ENCODE measurements at regions not wholly inside any gene's neighbourhood (a gene's known extent, or its start where the extent isn't known, plus 50 kb on each side); places are given as distances from the start of the nearest gene placed in this dataset.
"Not testable (repeated sequence)": the region's sequence is repeated elsewhere in the genome, so short reads cannot be mapped to it uniquely, and the experiment has no call there.

DNA sequence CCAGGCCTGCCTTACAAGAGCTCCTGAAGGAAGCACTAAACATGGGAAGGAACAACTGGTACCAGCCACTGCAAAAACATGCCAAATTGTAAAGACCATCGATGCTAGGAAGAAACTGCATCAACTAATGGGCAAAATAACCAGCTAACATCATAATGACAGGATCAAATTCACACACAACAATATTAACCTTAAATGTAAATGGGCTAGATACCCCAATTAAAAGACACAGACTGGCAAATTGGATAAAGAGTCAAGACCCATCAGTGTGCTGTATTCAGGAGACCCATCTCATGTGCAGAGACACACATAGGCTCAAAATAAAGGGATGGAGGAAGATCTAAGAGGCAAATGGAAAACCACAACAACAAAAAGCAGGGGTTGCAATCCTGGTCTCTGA lies 75.8 kb downstream of the ELAPOR2 start:
- not testable (repeated sequence) for TF ChIP-seq CTCF, POLR2A (IDR thresholded peaks at IDR 0.05)

Measured in esophagus squamous epithelium (tissue), 4 donors.